Bronchial epithelial cell (primary cell): ENCODE measurements at regions not wholly inside any gene's neighbourhood (a gene's known extent, or its start where the extent isn't known, plus 50 kb on each side); places are given as distances from the start of the nearest gene placed in this dataset.

ENCODE experiments used
- DNase-seq: peaks from one replicate; pipeline ENCODE4 v3.0.0-alpha.2; 2010; ENCODE audit warnings: low read depth
- FAIRE-seq: peaks from 2 replicates; lab custom pipeline; 2011; peaks lifted over from hg19 to GRCh38; lab: Jason Lieb, UNC
- H3K27me3 ChIP-seq: 2 replicates; pipeline ENCODE4 v1.5.1; 2011; ENCODE audit warnings: low read length; ENCODE audit not compliant: control insufficient read depth, insufficient read depth
- H3K36me3 ChIP-seq: 2 replicates; pipeline ENCODE4 v1.5.1; 2011; ENCODE audit warnings: low read length; ENCODE audit not compliant: control insufficient read depth, insufficient read depth
- H3K4me3 ChIP-seq: 2 replicates; pipeline ENCODE4 v1.5.1; 2011; ENCODE audit warnings: mild to moderate bottlenecking, low read depth, low read length, control low read depth
- TF ChIP-seq, protein P1 (sequence below): IDR thresholded peaks from 2 replicates; pipeline ENCODE4 v1.5.1; 2011; ENCODE audit warnings: mild to moderate bottlenecking, moderate library complexity, low read length, control low read depth, inconsistent platforms; ENCODE audit not compliant: insufficient read depth, severe bottlenecking

- Histone ChIP-seq H3K36me3 (peaks cover 8% of the 10 kb centered on the region), H3K27me3 (no peaks in the 10 kb centered on the region), H3K4me3 (no peak overlapping the region)
- TF ChIP-seq, protein P1, sequence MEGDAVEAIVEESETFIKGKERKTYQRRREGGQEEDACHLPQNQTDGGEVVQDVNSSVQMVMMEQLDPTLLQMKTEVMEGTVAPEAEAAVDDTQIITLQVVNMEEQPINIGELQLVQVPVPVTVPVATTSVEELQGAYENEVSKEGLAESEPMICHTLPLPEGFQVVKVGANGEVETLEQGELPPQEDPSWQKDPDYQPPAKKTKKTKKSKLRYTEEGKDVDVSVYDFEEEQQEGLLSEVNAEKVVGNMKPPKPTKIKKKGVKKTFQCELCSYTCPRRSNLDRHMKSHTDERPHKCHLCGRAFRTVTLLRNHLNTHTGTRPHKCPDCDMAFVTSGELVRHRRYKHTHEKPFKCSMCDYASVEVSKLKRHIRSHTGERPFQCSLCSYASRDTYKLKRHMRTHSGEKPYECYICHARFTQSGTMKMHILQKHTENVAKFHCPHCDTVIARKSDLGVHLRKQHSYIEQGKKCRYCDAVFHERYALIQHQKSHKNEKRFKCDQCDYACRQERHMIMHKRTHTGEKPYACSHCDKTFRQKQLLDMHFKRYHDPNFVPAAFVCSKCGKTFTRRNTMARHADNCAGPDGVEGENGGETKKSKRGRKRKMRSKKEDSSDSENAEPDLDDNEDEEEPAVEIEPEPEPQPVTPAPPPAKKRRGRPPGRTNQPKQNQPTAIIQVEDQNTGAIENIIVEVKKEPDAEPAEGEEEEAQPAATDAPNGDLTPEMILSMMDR = no peak
- FAIRE-seq (no peak), DNase-seq (no peak)
Measured at GRCh38 chr14:51578853-51579252, 72.9 kb upstream of the FRMD6 start.

DNA sequence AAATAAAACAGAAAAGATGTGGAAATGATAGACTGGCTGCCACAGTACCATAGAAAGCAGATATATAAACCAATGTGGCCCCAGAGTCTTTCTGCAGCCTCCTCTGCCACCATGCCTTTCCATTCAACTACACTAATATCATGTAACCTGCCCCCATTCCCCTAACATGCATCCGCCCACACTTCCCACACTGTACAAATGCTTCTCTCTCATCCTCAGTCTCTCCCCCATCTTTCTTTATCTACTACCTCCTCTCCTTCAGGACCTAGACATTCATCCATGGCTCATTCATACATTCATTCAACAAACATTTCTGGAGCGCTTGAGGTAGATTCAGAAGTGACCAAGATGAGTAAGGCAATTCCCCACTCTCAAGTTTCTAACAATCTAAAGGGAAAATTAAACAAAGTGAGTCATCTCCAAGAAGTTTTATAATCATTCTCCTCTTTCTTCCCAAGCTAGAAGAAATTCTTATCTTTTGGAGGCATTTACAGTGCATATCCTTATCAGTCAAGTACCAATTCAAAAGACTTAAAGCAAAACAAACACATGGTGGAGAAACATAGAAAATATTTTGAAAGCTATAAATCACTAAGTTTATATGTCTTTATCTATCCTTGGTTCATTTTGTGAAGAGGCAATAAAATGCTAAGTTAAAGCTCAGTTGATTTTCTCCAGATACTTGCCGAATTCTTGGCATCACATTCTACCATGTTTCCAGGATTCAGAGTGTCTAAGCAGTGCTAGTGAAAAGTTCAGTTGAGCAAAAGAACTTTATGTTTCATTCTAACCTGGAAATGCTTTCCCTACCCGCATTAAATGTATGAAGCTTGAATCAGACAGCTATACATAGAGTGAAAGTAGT is 70.5 kb upstream of the FRMD6 start:
- peaks cover 3% of the 10 kb centered on the region for H3K36me3 ChIP-seq
- TF ChIP-seq, protein P1 = no peak
- H3K4me3 ChIP-seq = no peak overlapping the region
- H3K27me3 ChIP-seq = no peaks in the 10 kb centered on the region
- DNase-seq (peak; percentile 93), FAIRE-seq (no peak)

GRCh38 chr14:51582437-51582836 is 69.3 kb upstream of the FRMD6 start:
- TF ChIP-seq, protein P1 = no peak
- DNase-seq = no peak
- H3K4me3 ChIP-seq = no peak overlapping the region
- peaks cover 3% of the 10 kb centered on the region for H3K36me3 ChIP-seq
- FAIRE-seq = peak; percentile 28
- H3K27me3 ChIP-seq = no peaks in the 10 kb centered on the region

DNA sequence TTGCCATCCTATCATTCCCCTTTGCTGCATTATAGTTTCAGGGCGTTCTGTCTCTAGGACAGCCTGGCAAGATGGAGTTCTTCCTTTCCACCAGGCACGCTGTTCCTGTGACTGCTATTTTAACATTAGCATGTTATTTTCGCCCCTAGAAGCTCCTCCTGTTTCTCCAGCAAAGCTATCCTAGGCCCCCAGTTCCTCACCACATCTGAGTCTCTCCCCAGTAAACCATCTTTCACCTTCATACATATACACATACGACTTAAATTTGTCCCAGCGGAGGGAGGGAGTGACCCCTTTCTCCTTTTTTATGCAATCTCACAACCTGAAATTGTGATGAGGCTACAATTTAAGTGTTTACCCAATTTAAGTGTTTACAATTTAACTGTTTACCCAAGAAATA is 66.7 kb upstream of the FRMD6 start:
- DNase-seq (no peak), FAIRE-seq (no peak)
- Histone ChIP-seq H3K36me3 (peaks cover 2% of the 10 kb centered on the region), H3K27me3 (no peaks in the 10 kb centered on the region), H3K4me3 (no peak overlapping the region)
- TF ChIP-seq, protein P1 = no peak

GRCh38 chr14:51592836-51593235 is 58.9 kb upstream of the FRMD6 start:
- FAIRE-seq = no peak

More at GRCh38 chr14:51592836-51593235, 58.9 kb upstream of the FRMD6 start:
- Histone ChIP-seq H3K27me3 (no peaks in the 10 kb centered on the region), H3K36me3 (peaks cover 2% of the 10 kb centered on the region), H3K4me3 (no peak overlapping the region)
- TF ChIP-seq, protein P1 = no peak
- no peak for DNase-seq
